GM12878 (cell line): ENCODE measurements at regions not wholly inside any gene's neighbourhood (a gene's known extent, or its start where the extent isn't known, plus 50 kb on each side); places are given as distances from the start of the nearest gene placed in this dataset.

Experiments used
- ATF7 ChIP-seq: fragments of 450-650 bp; IDR thresholded peaks from 2 replicates; pipeline ENCODE4 v1.6.1; 2016; ENCODE audit warnings: low read depth, mild to moderate bottlenecking
- CBX3 ChIP-seq: fragments of 200-600 bp; sonication (generic); IDR thresholded peaks from 2 replicates; pipeline ENCODE4 v1.6.1; 2016; ENCODE audit warnings: low read depth, borderline replicate concordance
- CHD4 ChIP-seq: fragments of 200-600 bp; sonication (generic); IDR thresholded peaks from 2 replicates; pipeline ENCODE4 v1.6.1; 2016; ENCODE audit warnings: mild to moderate bottlenecking
- POLR2A ChIP-seq: IDR thresholded peaks from 2 replicates; pipeline ENCODE4 v1.6.1; 2011; ENCODE audit warnings: low read depth, mild to moderate bottlenecking, low read length
- POLR2AphosphoS5 ChIP-seq: IDR thresholded peaks from 2 replicates; pipeline ENCODE4 v1.6.1; 2011; ENCODE audit warnings: mild to moderate bottlenecking, low read length, inconsistent platforms
- SIN3A ChIP-seq: IDR thresholded peaks from 2 replicates; pipeline ENCODE4 v1.6.1; 2012; ENCODE audit warnings: low read depth, low read length, improper control_type of control experiment
- SREBF2 ChIP-seq: IDR thresholded peaks from 2 replicates; pipeline ENCODE4 v1.6.1; 2012; ENCODE audit warnings: mild to moderate bottlenecking, low read length
- STAT3 ChIP-seq: IDR thresholded peaks from 2 replicates; pipeline ENCODE4 v1.6.1; 2011; ENCODE audit warnings: low read depth, low read length, improper control_type of control experiment
- TF ChIP-seq, protein P1 (sequence below): IDR thresholded peaks from 2 replicates; pipeline ENCODE4 v1.6.1; 2011; ENCODE audit warnings: mild to moderate bottlenecking, low read depth, low read length, moderate library complexity; ENCODE audit not compliant: insufficient replicate concordance
- TF ChIP-seq, protein P2 (sequence below): fragments of 450-650 bp; formaldehyde crosslinking; IDR thresholded peaks from 2 replicates; pipeline ENCODE4 v1.4.0; 2020; ENCODE audit warnings: mild to moderate bottlenecking, moderate library complexity
- TF ChIP-seq, protein P3 (sequence below), 3 experiments: IDR thresholded peaks in 2 of 3; conservative IDR thresholded peaks in 1 of 3; 2 replicates each; pipeline ENCODE4 v1.5.1; 2011; ENCODE audit warnings: low read depth in 3 of 3, low read length in 3 of 3, mild to moderate bottlenecking in 3 of 3, control low read depth in 2 of 3, moderate library complexity in 2 of 3, inconsistent platforms in 1 of 3, mixed read lengths in 1 of 3; ENCODE audit not compliant: control insufficient read depth in 2 of 3, insufficient read depth in 1 of 3; ENCODE audit errors: extremely low read depth in 1 of 3
- TF ChIP-seq, protein P4 (sequence below): IDR thresholded peaks from 2 replicates; pipeline ENCODE4 v1.6.1; 2012; ENCODE audit warnings: low read depth, low read length, improper control_type of control experiment
- TF ChIP-seq, protein P5 (sequence below): fragments of 450-650 bp; formaldehyde crosslinking; IDR thresholded peaks from 2 replicates; pipeline ENCODE4 v1.4.0; 2022; ENCODE audit warnings: mild to moderate bottlenecking, moderate library complexity
- TF ChIP-seq, protein P6 (sequence below): IDR thresholded peaks from 2 replicates; pipeline ENCODE4 v1.6.1; 2012; ENCODE audit warnings: low read depth, low read length, improper control_type of control experiment

DNA sequence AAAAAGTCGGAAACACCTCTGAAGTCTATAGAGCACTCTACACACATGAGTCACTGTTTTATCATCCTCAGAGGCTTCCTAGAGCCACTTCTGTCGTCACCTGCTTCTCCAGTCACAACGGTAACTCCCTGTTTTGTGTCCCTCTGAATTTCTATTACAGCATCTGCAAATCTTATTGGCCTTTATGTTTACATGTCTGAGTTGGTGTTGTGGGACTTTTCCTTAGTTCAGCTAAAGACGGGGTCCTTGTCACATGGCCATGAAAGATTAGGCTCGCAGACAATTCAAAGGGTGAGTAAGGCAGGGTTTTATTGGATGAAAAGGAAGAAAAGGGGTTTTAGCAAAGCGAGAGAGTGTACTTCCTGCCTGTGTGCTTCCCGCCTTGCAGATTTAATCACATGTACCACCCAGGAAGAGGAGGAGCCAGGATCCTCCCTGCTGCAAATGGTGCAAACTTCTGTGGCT lies 185.6 kb downstream of the LPIN1 start:
- TF ChIP-seq CHD4 (no peak), SREBF2 (no peak), CBX3 (no peak), STAT3 (no peak), SIN3A (no peak), POLR2AphosphoS5 (no peak), ATF7 (no peak), POLR2A (no peak)
- TF ChIP-seq, protein P1, sequence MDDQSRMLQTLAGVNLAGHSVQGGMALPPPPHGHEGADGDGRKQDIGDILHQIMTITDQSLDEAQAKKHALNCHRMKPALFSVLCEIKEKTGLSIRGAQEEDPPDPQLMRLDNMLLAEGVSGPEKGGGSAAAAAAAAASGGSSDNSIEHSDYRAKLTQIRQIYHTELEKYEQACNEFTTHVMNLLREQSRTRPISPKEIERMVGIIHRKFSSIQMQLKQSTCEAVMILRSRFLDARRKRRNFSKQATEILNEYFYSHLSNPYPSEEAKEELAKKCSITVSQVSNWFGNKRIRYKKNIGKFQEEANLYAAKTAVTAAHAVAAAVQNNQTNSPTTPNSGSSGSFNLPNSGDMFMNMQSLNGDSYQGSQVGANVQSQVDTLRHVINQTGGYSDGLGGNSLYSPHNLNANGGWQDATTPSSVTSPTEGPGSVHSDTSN = no peak
- TF ChIP-seq, protein P2, sequence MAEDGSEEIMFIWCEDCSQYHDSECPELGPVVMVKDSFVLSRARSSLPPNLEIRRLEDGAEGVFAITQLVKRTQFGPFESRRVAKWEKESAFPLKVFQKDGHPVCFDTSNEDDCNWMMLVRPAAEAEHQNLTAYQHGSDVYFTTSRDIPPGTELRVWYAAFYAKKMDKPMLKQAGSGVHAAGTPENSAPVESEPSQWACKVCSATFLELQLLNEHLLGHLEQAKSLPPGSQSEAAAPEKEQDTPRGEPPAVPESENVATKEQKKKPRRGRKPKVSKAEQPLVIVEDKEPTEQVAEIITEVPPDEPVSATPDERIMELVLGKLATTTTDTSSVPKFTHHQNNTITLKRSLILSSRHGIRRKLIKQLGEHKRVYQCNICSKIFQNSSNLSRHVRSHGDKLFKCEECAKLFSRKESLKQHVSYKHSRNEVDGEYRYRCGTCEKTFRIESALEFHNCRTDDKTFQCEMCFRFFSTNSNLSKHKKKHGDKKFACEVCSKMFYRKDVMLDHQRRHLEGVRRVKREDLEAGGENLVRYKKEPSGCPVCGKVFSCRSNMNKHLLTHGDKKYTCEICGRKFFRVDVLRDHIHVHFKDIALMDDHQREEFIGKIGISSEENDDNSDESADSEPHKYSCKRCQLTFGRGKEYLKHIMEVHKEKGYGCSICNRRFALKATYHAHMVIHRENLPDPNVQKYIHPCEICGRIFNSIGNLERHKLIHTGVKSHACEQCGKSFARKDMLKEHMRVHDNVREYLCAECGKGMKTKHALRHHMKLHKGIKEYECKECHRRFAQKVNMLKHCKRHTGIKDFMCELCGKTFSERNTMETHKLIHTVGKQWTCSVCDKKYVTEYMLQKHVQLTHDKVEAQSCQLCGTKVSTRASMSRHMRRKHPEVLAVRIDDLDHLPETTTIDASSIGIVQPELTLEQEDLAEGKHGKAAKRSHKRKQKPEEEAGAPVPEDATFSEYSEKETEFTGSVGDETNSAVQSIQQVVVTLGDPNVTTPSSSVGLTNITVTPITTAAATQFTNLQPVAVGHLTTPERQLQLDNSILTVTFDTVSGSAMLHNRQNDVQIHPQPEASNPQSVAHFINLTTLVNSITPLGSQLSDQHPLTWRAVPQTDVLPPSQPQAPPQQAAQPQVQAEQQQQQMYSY (CRISPR knock-in tag) = no peak
- TF ChIP-seq, protein P3, sequence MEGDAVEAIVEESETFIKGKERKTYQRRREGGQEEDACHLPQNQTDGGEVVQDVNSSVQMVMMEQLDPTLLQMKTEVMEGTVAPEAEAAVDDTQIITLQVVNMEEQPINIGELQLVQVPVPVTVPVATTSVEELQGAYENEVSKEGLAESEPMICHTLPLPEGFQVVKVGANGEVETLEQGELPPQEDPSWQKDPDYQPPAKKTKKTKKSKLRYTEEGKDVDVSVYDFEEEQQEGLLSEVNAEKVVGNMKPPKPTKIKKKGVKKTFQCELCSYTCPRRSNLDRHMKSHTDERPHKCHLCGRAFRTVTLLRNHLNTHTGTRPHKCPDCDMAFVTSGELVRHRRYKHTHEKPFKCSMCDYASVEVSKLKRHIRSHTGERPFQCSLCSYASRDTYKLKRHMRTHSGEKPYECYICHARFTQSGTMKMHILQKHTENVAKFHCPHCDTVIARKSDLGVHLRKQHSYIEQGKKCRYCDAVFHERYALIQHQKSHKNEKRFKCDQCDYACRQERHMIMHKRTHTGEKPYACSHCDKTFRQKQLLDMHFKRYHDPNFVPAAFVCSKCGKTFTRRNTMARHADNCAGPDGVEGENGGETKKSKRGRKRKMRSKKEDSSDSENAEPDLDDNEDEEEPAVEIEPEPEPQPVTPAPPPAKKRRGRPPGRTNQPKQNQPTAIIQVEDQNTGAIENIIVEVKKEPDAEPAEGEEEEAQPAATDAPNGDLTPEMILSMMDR (IDR thresholded peaks at IDR 0.05 in 2 of 3, conservative IDR thresholded peaks at IDR 0.05 in 1 of 3; ENCODE audit: control insufficient read depth in 2 of 3, extremely low read depth in 1 of 3, insufficient read depth in 1 of 3, low read depth in 3 of 3, low read length in 3 of 3) = no peak
- TF ChIP-seq, protein P4, sequence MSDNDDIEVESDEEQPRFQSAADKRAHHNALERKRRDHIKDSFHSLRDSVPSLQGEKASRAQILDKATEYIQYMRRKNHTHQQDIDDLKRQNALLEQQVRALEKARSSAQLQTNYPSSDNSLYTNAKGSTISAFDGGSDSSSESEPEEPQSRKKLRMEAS = no peak
- TF ChIP-seq, protein P5, sequence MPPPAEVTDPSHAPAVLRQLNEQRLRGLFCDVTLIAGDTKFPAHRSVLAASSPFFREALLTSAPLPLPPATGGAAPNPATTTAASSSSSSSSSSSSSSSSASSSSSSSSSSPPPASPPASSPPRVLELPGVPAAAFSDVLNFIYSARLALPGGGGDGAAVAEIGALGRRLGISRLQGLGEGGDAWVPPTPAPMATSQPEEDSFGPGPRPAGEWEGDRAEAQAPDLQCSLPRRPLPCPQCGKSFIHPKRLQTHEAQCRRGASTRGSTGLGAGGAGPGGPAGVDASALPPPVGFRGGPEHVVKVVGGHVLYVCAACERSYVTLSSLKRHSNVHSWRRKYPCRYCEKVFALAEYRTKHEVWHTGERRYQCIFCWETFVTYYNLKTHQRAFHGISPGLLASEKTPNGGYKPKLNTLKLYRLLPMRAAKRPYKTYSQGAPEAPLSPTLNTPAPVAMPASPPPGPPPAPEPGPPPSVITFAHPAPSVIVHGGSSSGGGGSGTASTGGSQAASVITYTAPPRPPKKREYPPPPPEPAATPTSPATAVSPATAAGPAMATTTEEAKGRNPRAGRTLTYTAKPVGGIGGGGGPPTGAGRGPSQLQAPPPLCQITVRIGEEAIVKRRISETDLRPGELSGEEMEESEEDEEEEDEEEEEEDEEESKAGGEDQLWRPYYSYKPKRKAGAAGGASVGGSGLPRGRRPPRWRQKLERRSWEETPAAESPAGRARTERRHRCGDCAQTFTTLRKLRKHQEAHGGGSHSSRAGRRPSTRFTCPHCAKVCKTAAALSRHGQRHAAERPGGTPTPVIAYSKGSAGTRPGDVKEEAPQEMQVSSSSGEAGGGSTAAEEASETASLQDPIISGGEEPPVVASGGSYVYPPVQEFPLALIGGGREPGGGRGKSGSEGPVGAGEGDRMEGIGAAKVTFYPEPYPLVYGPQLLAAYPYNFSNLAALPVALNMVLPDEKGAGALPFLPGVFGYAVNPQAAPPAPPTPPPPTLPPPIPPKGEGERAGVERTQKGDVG (CRISPR knock-in tag) = no peak
- TF ChIP-seq, protein P6, sequence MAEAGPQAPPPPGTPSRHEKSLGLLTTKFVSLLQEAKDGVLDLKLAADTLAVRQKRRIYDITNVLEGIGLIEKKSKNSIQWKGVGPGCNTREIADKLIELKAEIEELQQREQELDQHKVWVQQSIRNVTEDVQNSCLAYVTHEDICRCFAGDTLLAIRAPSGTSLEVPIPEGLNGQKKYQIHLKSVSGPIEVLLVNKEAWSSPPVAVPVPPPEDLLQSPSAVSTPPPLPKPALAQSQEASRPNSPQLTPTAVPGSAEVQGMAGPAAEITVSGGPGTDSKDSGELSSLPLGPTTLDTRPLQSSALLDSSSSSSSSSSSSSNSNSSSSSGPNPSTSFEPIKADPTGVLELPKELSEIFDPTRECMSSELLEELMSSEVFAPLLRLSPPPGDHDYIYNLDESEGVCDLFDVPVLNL = no peak
